ENCODE measurements at regions not wholly inside any gene's neighbourhood (a gene's known extent, or its start where the extent isn't known, plus 50 kb on each side); places are given as distances from the start of the nearest gene placed in this dataset.

DNA sequence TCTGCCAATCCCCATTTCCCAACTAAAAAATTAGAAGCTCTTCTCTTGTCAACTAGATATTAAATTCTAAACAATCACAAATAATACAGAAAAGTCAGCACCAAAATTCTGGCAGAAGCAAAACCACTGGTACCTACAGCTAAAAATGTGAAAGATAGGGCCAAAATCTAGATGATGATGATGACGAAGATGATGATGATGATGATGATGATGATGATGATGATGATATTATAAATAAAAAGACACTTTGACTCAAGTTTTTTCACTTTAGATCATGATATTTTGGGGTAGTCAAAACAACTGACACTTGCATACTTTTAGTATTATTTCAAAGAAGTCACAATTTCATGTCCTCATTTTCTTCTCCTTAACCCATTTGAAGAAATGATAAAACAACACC is 470.1 kb upstream of the NR2F2 start:
- Histone ChIP-seq H3K27me3 (replicated peaks; ENCODE audit: insufficient read depth, low read depth, low read length, poor library complexity) (no peaks in the 10 kb centered on the region), H3K9me3 (ENCODE audit: low read depth, low read length, poor library complexity, severe bottlenecking) (no peaks in the 10 kb centered on the region), H3K36me3 (ENCODE audit: insufficient read depth, low read length, poor library complexity, severe bottlenecking) (no peaks in the 10 kb centered on the region), H3K4me1 (ENCODE audit: insufficient read depth, low read length, poor library complexity, severe bottlenecking) (no peaks in the 10 kb centered on the region), H3K4me3 (ENCODE audit: low read depth, low read length, poor library complexity, severe bottlenecking) (no peak overlapping the region), H3K27ac (ENCODE audit: low read depth, low read length, poor library complexity, severe bottlenecking) (no peak overlapping the region)
- intact Hi-C loops (cut with micrococcal nuclease; ENCODE audit: unreplicated experiment), result no loop called here
- no TSS peak for BruUV-seq (replicated peaks)
- TF ChIP-seq, protein P1, sequence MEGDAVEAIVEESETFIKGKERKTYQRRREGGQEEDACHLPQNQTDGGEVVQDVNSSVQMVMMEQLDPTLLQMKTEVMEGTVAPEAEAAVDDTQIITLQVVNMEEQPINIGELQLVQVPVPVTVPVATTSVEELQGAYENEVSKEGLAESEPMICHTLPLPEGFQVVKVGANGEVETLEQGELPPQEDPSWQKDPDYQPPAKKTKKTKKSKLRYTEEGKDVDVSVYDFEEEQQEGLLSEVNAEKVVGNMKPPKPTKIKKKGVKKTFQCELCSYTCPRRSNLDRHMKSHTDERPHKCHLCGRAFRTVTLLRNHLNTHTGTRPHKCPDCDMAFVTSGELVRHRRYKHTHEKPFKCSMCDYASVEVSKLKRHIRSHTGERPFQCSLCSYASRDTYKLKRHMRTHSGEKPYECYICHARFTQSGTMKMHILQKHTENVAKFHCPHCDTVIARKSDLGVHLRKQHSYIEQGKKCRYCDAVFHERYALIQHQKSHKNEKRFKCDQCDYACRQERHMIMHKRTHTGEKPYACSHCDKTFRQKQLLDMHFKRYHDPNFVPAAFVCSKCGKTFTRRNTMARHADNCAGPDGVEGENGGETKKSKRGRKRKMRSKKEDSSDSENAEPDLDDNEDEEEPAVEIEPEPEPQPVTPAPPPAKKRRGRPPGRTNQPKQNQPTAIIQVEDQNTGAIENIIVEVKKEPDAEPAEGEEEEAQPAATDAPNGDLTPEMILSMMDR (conservative IDR thresholded peaks at IDR 0.05; ENCODE audit: low read depth, low read length), result no peak
- no peak for TF ChIP-seq EZH2 (IDR thresholded peaks at IDR 0.05; ENCODE audit: borderline replicate concordance, low read depth, low read length, poor library complexity, severe bottlenecking)
- CTCF ChIA-PET, result no interaction called here
- no peak for DNase-seq (ENCODE audit: low spot score)
- POLR2A ChIA-PET (ENCODE audit: low non-redundant PET), result interaction anchor here (0.6 kb wide), 1 partner anchor 859 kb away, joined by 7 read pairs; no protein-coding TSS in a partner anchor

DNA sequence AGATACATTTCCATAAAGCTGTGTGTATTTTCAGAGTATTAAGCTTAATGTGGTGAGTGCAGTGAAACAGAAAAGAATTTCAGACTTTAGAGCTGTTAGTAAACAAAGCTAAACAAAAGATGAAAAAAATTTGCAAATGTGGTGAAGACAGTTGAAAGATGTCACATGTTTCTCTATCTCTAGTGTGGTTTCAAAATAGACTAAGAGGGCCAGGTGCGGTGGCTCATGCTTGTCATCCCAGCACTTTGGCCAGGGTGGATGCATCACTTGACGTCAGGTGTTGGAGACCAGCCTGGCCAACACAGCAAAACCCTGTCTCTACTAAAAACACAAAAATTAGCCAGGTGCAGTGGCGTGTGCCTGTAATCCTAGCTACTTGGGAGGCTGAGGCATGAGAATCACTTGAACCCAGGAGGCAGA is 466.0 kb upstream of the NR2F2 start:
- H3K9me3 ChIP-seq (ENCODE audit: low read depth, low read length, poor library complexity, severe bottlenecking), result no peaks in the 10 kb centered on the region
- CTCF ChIA-PET, result no interaction called here
- BruUV-seq (replicated peaks), result no TSS peak

DNA sequence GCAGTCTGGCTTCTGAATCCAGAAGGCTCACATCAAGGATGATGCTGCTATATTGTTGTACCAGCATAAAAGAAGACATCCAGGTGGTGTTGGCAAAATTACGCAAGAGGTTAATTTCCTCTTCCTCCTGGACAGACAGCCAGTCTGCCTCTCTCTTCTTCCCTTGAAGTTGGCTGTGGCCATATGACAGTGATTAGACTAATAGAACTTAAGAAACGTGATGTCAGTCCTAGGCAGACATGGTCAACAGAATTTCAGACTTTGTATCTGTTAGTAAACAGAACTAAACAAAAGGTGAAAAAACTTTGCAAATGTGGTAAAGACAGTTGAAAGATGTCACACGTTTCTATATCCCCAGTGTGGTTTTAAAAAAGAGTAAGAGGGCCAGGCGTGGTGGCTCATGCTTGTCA is 465.2 kb upstream of the NR2F2 start:
- BruUV-seq (replicated peaks), result no TSS peak
- no peak overlapping the region for H3K4me3 ChIP-seq (ENCODE audit: low read depth, low read length, poor library complexity, severe bottlenecking)
- POLR2A ChIA-PET (ENCODE audit: low non-redundant PET), result no interaction called here
- TF ChIP-seq EZH2 (IDR thresholded peaks at IDR 0.05; ENCODE audit: borderline replicate concordance, low read depth, low read length, poor library complexity, severe bottlenecking), result no peak
- TF ChIP-seq, protein P1 (conservative IDR thresholded peaks at IDR 0.05; ENCODE audit: low read depth, low read length), result no peak
- H3K4me1 ChIP-seq (ENCODE audit: insufficient read depth, low read length, poor library complexity, severe bottlenecking), result no peaks in the 10 kb centered on the region
- intact Hi-C loops (cut with micrococcal nuclease; ENCODE audit: unreplicated experiment), result no loop called here
- H3K27ac ChIP-seq (ENCODE audit: low read depth, low read length, poor library complexity, severe bottlenecking), result no peak overlapping the region
- CTCF ChIA-PET, result no interaction called here
- no peaks in the 10 kb centered on the region for H3K27me3 ChIP-seq (replicated peaks; ENCODE audit: insufficient read depth, low read depth, low read length, poor library complexity)
- no peaks in the 10 kb centered on the region for H3K9me3 ChIP-seq (ENCODE audit: low read depth, low read length, poor library complexity, severe bottlenecking)
- no peaks in the 10 kb centered on the region for H3K36me3 ChIP-seq (ENCODE audit: insufficient read depth, low read length, poor library complexity, severe bottlenecking)
- DNase-seq (ENCODE audit: low spot score), result no peak

More for the DNA sequence above, 466.0 kb upstream of the NR2F2 start:
- no peak for DNase-seq (ENCODE audit: low spot score)
- POLR2A ChIA-PET (ENCODE audit: low non-redundant PET), result no interaction called here
- H3K36me3 ChIP-seq (ENCODE audit: insufficient read depth, low read length, poor library complexity, severe bottlenecking), result no peaks in the 10 kb centered on the region
- no peaks in the 10 kb centered on the region for H3K4me1 ChIP-seq (ENCODE audit: insufficient read depth, low read length, poor library complexity, severe bottlenecking)
- intact Hi-C loops (cut with micrococcal nuclease; ENCODE audit: unreplicated experiment), result no loop called here
- no peaks in the 10 kb centered on the region for H3K27me3 ChIP-seq (replicated peaks; ENCODE audit: insufficient read depth, low read depth, low read length, poor library complexity)
- TF ChIP-seq, protein P1 (conservative IDR thresholded peaks at IDR 0.05; ENCODE audit: low read depth, low read length), result no peak
- no peak for TF ChIP-seq EZH2 (IDR thresholded peaks at IDR 0.05; ENCODE audit: borderline replicate concordance, low read depth, low read length, poor library complexity, severe bottlenecking)
- H3K4me3 ChIP-seq (ENCODE audit: low read depth, low read length, poor library complexity, severe bottlenecking), result no peak overlapping the region
- H3K27ac ChIP-seq (ENCODE audit: low read depth, low read length, poor library complexity, severe bottlenecking), result no peak overlapping the region
